ENCODE measurements at regions not wholly inside any gene's neighbourhood (a gene's known extent, or its start where the extent isn't known, plus 50 kb on each side); places are given as distances from the start of the nearest gene placed in this dataset.

DNA sequence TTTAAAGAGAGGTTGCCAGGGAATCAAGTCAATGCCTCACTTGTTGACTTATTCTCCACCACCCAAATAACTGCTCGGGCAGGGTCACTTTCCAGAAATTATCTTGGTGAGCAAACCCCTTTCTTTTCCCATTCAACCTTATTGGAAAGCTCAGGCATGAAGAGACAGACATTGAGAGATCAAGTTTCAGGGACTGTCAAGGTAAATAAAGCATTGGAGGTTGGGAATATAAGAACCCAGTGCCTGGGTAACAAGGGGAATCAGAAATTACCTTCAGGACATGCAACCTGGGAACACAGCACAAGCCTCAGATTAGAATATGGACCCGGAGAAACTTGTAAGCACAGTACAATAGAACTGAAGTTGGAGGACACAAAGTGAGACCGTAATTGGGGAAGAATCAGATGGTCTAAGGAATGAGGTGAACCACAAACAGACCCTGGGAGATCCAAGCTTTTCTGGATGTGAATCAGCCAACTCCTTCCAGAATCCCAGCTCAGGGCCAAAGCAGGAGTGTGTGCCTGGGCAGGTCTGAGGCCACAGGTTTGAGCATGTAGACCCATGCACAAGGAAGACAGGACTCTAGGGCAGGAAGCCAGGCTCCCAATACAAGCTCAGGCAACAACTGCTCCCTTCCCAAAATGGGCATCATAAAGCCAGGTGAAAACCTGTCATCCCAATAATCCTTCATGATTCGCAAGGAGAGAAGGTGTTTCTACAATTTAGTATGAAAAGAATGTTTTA is 512.8 kb downstream of the MAFB start:
- H3K9me3 Mint-ChIP-seq (ENCODE audit: low read depth) = no peaks in the 10 kb centered on the region
- peaks cover 15% of the 10 kb centered on the region for H3K4me1 Mint-ChIP-seq (ENCODE audit: low read depth)
- no peak for TF ChIP-seq CTCF (IDR thresholded peaks at IDR 0.05)
- no peak overlapping the region for H3K4me3 Mint-ChIP-seq (ENCODE audit: unreplicated experiment)
- H3K27ac Mint-ChIP-seq (ENCODE audit: unreplicated experiment) = no peak overlapping the region
- no peaks in the 10 kb centered on the region for H3K36me3 Mint-ChIP-seq (ENCODE audit: low read depth)
- peaks cover 2% of the 10 kb centered on the region for H3K27me3 Mint-ChIP-seq (ENCODE audit: low read depth)
- no peak for DNase-seq (ENCODE audit: low spot score)

GRCh38 chr20:40175296-40175695 is 513.7 kb downstream of the MAFB start:
- Mint-ChIP-seq H3K4me1 (ENCODE audit: low read depth) (peaks cover 15% of the 10 kb centered on the region), H3K36me3 (ENCODE audit: low read depth) (no peaks in the 10 kb centered on the region), H3K4me3 (ENCODE audit: unreplicated experiment) (no peak overlapping the region), H3K27ac (ENCODE audit: unreplicated experiment) (no peak overlapping the region), H3K27me3 (ENCODE audit: low read depth) (no peaks in the 10 kb centered on the region), H3K9me3 (ENCODE audit: low read depth) (no peaks in the 10 kb centered on the region)
- DNase-seq (ENCODE audit: low spot score) = no peak
- TF ChIP-seq CTCF (IDR thresholded peaks at IDR 0.05) = no peak

DNA sequence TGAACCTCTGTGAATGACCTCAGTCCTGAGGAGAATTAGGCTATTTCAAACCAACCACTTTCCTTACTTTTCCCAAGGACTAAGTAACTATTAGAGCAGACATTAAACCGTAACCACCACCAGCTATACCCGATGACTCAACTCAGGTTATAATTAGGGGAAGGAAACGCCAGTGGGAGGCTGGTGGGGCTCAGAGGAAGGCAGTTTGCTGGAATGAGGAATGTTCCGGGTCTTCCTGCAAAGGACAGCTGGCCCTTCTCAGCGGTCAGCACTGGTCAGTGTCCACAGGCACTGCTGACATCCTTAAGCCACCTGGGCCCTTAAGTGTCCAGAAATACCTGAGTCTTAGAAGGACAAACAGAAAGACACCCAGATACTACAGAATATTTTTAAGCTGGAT is 515.2 kb downstream of the MAFB start:
- no peak overlapping the region for H3K27ac Mint-ChIP-seq (ENCODE audit: unreplicated experiment)
- no peak overlapping the region for H3K4me3 Mint-ChIP-seq (ENCODE audit: unreplicated experiment)
- no peaks in the 10 kb centered on the region for H3K27me3 Mint-ChIP-seq (ENCODE audit: low read depth)
- H3K36me3 Mint-ChIP-seq (ENCODE audit: low read depth) = no peaks in the 10 kb centered on the region
- no peak for TF ChIP-seq CTCF (IDR thresholded peaks at IDR 0.05)
- no peak for DNase-seq (ENCODE audit: low spot score)
- H3K9me3 Mint-ChIP-seq (ENCODE audit: low read depth) = no peaks in the 10 kb centered on the region
- peaks cover 15% of the 10 kb centered on the region for H3K4me1 Mint-ChIP-seq (ENCODE audit: low read depth)

GRCh38 chr20:40168981-40169620 is 519.9 kb downstream of the MAFB start:
- Mint-ChIP-seq H3K27me3 (ENCODE audit: low read depth) (peaks cover 4% of the 10 kb centered on the region), H3K9me3 (ENCODE audit: low read depth) (no peaks in the 10 kb centered on the region), H3K4me1 (ENCODE audit: low read depth) (peaks cover 8% of the 10 kb centered on the region), H3K4me3 (ENCODE audit: unreplicated experiment) (no peak overlapping the region), H3K27ac (ENCODE audit: unreplicated experiment) (no peak overlapping the region), H3K36me3 (ENCODE audit: low read depth) (no peaks in the 10 kb centered on the region)
- TF ChIP-seq CTCF (IDR thresholded peaks at IDR 0.05) = no peak
- no peak for DNase-seq (ENCODE audit: low spot score)

GRCh38 chr20:40161391-40161790 is 527.6 kb downstream of the MAFB start:
- no peak overlapping the region for H3K4me3 Mint-ChIP-seq (ENCODE audit: unreplicated experiment)
- TF ChIP-seq CTCF (IDR thresholded peaks at IDR 0.05) = no peak
- DNase-seq (ENCODE audit: low spot score) = no peak
- H3K36me3 Mint-ChIP-seq (ENCODE audit: low read depth) = no peaks in the 10 kb centered on the region
- no peaks in the 10 kb centered on the region for H3K4me1 Mint-ChIP-seq (ENCODE audit: low read depth)
- H3K27ac Mint-ChIP-seq (ENCODE audit: unreplicated experiment) = no peak overlapping the region
- H3K9me3 Mint-ChIP-seq (ENCODE audit: low read depth) = no peaks in the 10 kb centered on the region
- H3K27me3 Mint-ChIP-seq (ENCODE audit: low read depth) = no peaks in the 10 kb centered on the region

Data from chondrocyte (in vitro differentiated cells).